IMR-90 (cell line): ENCODE measurements at regions not wholly inside any gene's neighbourhood (a gene's known extent, or its start where the extent isn't known, plus 50 kb on each side); places are given as distances from the start of the nearest gene placed in this dataset.

ENCODE experiments used
- CHD1 ChIP-seq: IDR thresholded peaks from 2 replicates; pipeline ENCODE4 v1.6.1; 2012; ENCODE audit warnings: low read depth, low read length, improper control_type of control experiment
- CTCF ChIP-seq: conservative IDR thresholded peaks from 2 replicates; pipeline ENCODE4 v1.5.1; 2012; ENCODE audit warnings: mild to moderate bottlenecking, low read depth, low read length, improper control_type of control experiment
- ELK1 ChIP-seq: fragments of 150-350 bp; IDR thresholded peaks from 2 replicates; pipeline ENCODE4 v1.6.1; 2016; ENCODE audit warnings: low read depth, mild to moderate bottlenecking, low read length, moderate library complexity, borderline replicate concordance
- MAFK ChIP-seq: IDR thresholded peaks from 2 replicates; pipeline ENCODE4 v1.6.1; 2012; ENCODE audit warnings: low read depth, low read length, improper control_type of control experiment
- MAZ ChIP-seq: IDR thresholded peaks from 2 replicates; pipeline ENCODE4 v1.6.1; 2012; ENCODE audit warnings: low read depth, mild to moderate bottlenecking, low read length, improper control_type of control experiment, moderate library complexity, borderline replicate concordance
- MXI1 ChIP-seq: IDR thresholded peaks from 2 replicates; pipeline ENCODE4 v1.6.1; 2012; ENCODE audit warnings: low read depth, mild to moderate bottlenecking, low read length, moderate library complexity, borderline replicate concordance
- POLR2A ChIP-seq: IDR thresholded peaks from 2 replicates; pipeline ENCODE4 v1.6.1; 2012; ENCODE audit warnings: mild to moderate bottlenecking, low read depth, low read length
- RAD21 ChIP-seq: IDR thresholded peaks from 2 replicates; pipeline ENCODE4 v1.6.1; 2012; ENCODE audit warnings: low read length, improper control_type of control experiment
- RCOR1 ChIP-seq: IDR thresholded peaks from 2 replicates; pipeline ENCODE4 v1.6.1; 2012; ENCODE audit warnings: mild to moderate bottlenecking, low read length, improper control_type of control experiment; ENCODE audit not compliant: insufficient replicate concordance
- RFX5 ChIP-seq: IDR thresholded peaks from 2 replicates; pipeline ENCODE4 v1.8.0; 2012; ENCODE audit warnings: low read depth, mild to moderate bottlenecking, low read length, moderate library complexity
- USF2 ChIP-seq: fragments of 150-350 bp; IDR thresholded peaks from 2 replicates; pipeline ENCODE4 v1.6.1; 2017; ENCODE audit warnings: mild to moderate bottlenecking, antibody characterized with exemption, low read length, low read depth

- TF ChIP-seq CTCF (no peak), RAD21 (no peak), CHD1 (no peak), POLR2A (no peak), MAZ (no peak), RFX5 (no peak), RCOR1 (no peak), USF2 (no peak), MAFK (no peak), ELK1 (no peak), MXI1 (no peak)
Observed at GRCh38 chr3:139735191-139735590, 57.4 kb upstream of the NMNAT3 start.
